ENCODE measurements at regions not wholly inside any gene's neighbourhood (a gene's known extent, or its start where the extent isn't known, plus 50 kb on each side); places are given as distances from the start of the nearest gene placed in this dataset.

GRCh38 chr1:234912548-234913277 is 215.9 kb downstream of the TOMM20 start:
- TF ChIP-seq REST (IDR thresholded peaks at IDR 0.05; ENCODE audit: low read depth) (no peak), FOXM1 (IDR thresholded peaks at IDR 0.05; ENCODE audit: borderline replicate concordance, low read depth) (no peak), NFIC (IDR thresholded peaks at IDR 0.05) (no peak), TAF1 (IDR thresholded peaks at IDR 0.05; ENCODE audit: low read depth) (no peak), YY1 (IDR thresholded peaks at IDR 0.05; ENCODE audit: low read depth) (no peak), RAD21 (IDR thresholded peaks at IDR 0.05; ENCODE audit: low read depth) (no peak), EP300 (IDR thresholded peaks at IDR 0.05; ENCODE audit: borderline replicate concordance) (no peak), CEBPB (IDR thresholded peaks at IDR 0.05) (no peak), TCF12 (IDR thresholded peaks at IDR 0.05; ENCODE audit: low read depth) (no peak), TEAD4 (IDR thresholded peaks at IDR 0.05) (no peak), EGR1 (IDR thresholded peaks at IDR 0.05) (no peak), USF1 (IDR thresholded peaks at IDR 0.05) (no peak), MAX (IDR thresholded peaks at IDR 0.05) (no peak)

- TF ChIP-seq MAX (IDR thresholded peaks at IDR 0.05) = no peak
- TF ChIP-seq EGR1 (IDR thresholded peaks at IDR 0.05) = no peak
- no peak for TF ChIP-seq TEAD4 (IDR thresholded peaks at IDR 0.05)
- no peak for TF ChIP-seq CREB1 (IDR thresholded peaks at IDR 0.05; ENCODE audit: low read depth)
- no peak for TF ChIP-seq RAD21 (IDR thresholded peaks at IDR 0.05; ENCODE audit: low read depth)
- no peak for TF ChIP-seq CEBPB (IDR thresholded peaks at IDR 0.05)
- no peak for TF ChIP-seq NFIC (IDR thresholded peaks at IDR 0.05)
- TF ChIP-seq REST (IDR thresholded peaks at IDR 0.05; ENCODE audit: low read depth) = no peak
- TF ChIP-seq TAF1 (IDR thresholded peaks at IDR 0.05; ENCODE audit: low read depth) = no peak
- no peak for TF ChIP-seq ZBTB7A (IDR thresholded peaks at IDR 0.05; ENCODE audit: low read depth)
- TF ChIP-seq FOXM1 (IDR thresholded peaks at IDR 0.05; ENCODE audit: borderline replicate concordance, low read depth) = no peak
- TF ChIP-seq USF1 (IDR thresholded peaks at IDR 0.05) = no peak
- no peak for TF ChIP-seq EP300 (IDR thresholded peaks at IDR 0.05; ENCODE audit: borderline replicate concordance)
Observed at GRCh38 chr1:234911787-234912186, 216.8 kb downstream of the TOMM20 start.

- TF ChIP-seq EP300 (IDR thresholded peaks at IDR 0.05; ENCODE audit: borderline replicate concordance) = no peak
- TF ChIP-seq TCF12 (IDR thresholded peaks at IDR 0.05; ENCODE audit: low read depth) = no peak
- TF ChIP-seq EGR1 (IDR thresholded peaks at IDR 0.05) = no peak
- TF ChIP-seq NFIC (IDR thresholded peaks at IDR 0.05) = no peak
- TF ChIP-seq REST (IDR thresholded peaks at IDR 0.05; ENCODE audit: low read depth) = no peak
- TF ChIP-seq RAD21 (IDR thresholded peaks at IDR 0.05; ENCODE audit: low read depth) = no peak
Observed at GRCh38 chr1:234909851-234910250, 218.8 kb downstream of the TOMM20 start.

GRCh38 chr1:234909307-234909810 is 219.3 kb downstream of the TOMM20 start:
- TF ChIP-seq TEAD4 (IDR thresholded peaks at IDR 0.05) (no peak), TCF12 (IDR thresholded peaks at IDR 0.05; ENCODE audit: low read depth) (no peak), REST (IDR thresholded peaks at IDR 0.05; ENCODE audit: low read depth) (no peak), NFIC (IDR thresholded peaks at IDR 0.05) (no peak), EP300 (IDR thresholded peaks at IDR 0.05; ENCODE audit: borderline replicate concordance) (no peak), YY1 (IDR thresholded peaks at IDR 0.05; ENCODE audit: low read depth) (no peak), CEBPB (IDR thresholded peaks at IDR 0.05) (no peak), CREB1 (IDR thresholded peaks at IDR 0.05; ENCODE audit: low read depth) (no peak), ZBTB7A (IDR thresholded peaks at IDR 0.05; ENCODE audit: low read depth) (no peak), MAX (IDR thresholded peaks at IDR 0.05) (no peak), USF1 (IDR thresholded peaks at IDR 0.05) (no peak), RAD21 (IDR thresholded peaks at IDR 0.05; ENCODE audit: low read depth) (no peak), TAF1 (IDR thresholded peaks at IDR 0.05; ENCODE audit: low read depth) (no peak)
